Erythroblast (primary cell): ENCODE measurements at regions not wholly inside any gene's neighbourhood (a gene's known extent, or its start where the extent isn't known, plus 50 kb on each side); places are given as distances from the start of the nearest gene placed in this dataset.

ENCODE experiments used
- GATA1 ChIP-seq: IDR thresholded peaks from 2 replicates; pipeline ENCODE4 v1.6.1; 2011; ENCODE audit warnings: low read depth, mild to moderate bottlenecking, control low read depth, low read length, moderate library complexity
- POLR2A ChIP-seq: IDR thresholded peaks from 2 replicates; pipeline ENCODE4 v1.6.1; 2011; ENCODE audit warnings: mild to moderate bottlenecking, low read length

DNA sequence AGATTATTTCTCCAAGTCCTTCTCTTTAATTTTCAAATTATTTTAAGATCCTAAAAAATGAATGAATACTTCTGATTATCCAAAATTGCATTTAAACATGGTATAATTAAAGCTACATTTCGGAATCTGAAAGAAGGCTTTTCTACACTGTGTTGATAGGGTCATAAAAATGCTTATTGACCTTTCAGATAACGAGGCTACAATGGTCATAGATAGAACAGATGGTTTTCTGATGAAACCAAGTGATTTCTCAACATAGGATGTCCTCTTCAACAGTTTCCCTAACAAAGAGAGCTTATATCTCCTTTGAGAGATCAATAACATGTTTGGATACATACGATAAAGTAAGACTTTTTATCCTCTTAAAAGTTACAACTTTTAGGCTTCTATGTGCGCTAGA is 201.1 kb downstream of the PTH2R start:
- TF ChIP-seq POLR2A = no peak
- TF ChIP-seq GATA1 = no peak
